ENCODE measurements at regions not wholly inside any gene's neighbourhood (a gene's known extent, or its start where the extent isn't known, plus 50 kb on each side); places are given as distances from the start of the nearest gene placed in this dataset.
"Not testable (repeated sequence)": the region's sequence is repeated elsewhere in the genome, so short reads cannot be mapped to it uniquely, and the experiment has no call there.

DNA sequence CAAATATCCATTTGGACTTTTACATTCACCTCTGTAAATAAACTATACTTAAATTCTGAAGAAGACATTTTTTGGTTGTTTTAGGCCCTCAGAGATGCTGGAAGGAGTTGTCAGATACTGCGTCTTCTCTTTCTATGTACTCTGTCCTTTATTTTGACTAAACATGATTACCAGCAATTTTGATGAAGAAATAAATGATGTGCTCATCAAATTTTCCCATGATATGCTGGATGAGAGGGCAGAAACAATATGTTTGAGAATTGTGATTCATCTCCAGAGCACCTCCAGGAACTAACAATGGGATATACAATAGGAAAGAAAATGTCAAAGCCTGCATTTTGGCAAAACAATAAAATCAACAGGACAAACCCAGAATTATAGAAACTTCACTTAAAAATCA, 481.6 kb upstream of the HS3ST5 start:
- H3K4me3 Mint-ChIP-seq = no peak overlapping the region
- no peak overlapping the region for H3K27ac Mint-ChIP-seq
- no peaks in the 10 kb centered on the region for H3K27me3 Mint-ChIP-seq
- intact Hi-C loops (cut with micrococcal nuclease) = no loop called here
- peaks cover 6% of the 10 kb centered on the region for H3K9me3 Mint-ChIP-seq
- H3K36me3 Mint-ChIP-seq (ENCODE audit: low read depth) = no peaks in the 10 kb centered on the region
- H3K4me1 Mint-ChIP-seq (ENCODE audit: low read depth) = no peaks in the 10 kb centered on the region

DNA sequence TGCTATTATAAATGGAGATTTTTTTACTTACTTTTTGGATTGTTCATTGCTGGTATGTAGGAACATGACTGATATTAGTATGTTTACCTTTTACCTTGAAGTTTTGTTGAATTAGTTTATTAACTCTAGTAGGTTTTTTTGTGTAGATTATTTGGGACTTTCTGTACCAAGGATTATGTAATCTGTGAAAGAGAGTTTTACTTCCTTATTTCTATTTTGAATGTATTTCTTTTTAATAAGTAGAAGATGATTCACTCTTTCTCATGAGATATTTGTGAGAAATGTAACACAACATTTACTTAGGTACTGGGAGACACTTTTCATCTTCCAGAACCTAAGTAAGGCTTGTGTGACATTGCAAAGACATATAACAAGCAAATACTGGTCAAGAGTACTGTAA, 473.9 kb upstream of the HS3ST5 start:
- Mint-ChIP-seq H3K4me1 (ENCODE audit: low read depth) (no peaks in the 10 kb centered on the region), H3K9me3 (peaks cover 32% of the 10 kb centered on the region), H3K4me3 (no peak overlapping the region), H3K27me3 (no peaks in the 10 kb centered on the region), H3K36me3 (ENCODE audit: low read depth) (no peaks in the 10 kb centered on the region), H3K27ac (no peak overlapping the region)
- intact Hi-C loops (cut with micrococcal nuclease) = no loop called here

DNA sequence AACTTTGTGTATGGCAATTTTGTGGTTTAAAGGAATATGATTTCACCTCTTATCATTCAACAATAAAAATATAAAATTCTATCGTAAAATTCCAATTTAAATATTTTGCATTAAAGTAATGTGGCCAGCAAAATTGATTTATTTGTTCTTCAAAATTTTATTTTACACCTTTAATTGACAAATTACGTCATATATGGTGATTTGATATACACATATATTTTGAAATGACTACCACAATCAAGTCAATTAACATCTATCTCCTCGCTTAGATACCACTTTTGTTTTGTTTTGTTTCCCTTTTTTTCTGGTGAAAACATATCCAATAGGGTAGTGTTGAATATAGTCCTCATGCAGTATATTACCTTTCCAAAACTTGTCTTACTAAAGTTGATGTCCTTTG, 467.6 kb upstream of the HS3ST5 start:
- H3K27ac Mint-ChIP-seq = no peak overlapping the region
- no peaks in the 10 kb centered on the region for H3K36me3 Mint-ChIP-seq (ENCODE audit: low read depth)
- H3K9me3 Mint-ChIP-seq = peaks cover 43% of the 10 kb centered on the region
- H3K4me1 Mint-ChIP-seq (ENCODE audit: low read depth) = no peaks in the 10 kb centered on the region
- H3K4me3 Mint-ChIP-seq = no peak overlapping the region
- intact Hi-C loops (cut with micrococcal nuclease) = no loop called here
- no peaks in the 10 kb centered on the region for H3K27me3 Mint-ChIP-seq

DNA sequence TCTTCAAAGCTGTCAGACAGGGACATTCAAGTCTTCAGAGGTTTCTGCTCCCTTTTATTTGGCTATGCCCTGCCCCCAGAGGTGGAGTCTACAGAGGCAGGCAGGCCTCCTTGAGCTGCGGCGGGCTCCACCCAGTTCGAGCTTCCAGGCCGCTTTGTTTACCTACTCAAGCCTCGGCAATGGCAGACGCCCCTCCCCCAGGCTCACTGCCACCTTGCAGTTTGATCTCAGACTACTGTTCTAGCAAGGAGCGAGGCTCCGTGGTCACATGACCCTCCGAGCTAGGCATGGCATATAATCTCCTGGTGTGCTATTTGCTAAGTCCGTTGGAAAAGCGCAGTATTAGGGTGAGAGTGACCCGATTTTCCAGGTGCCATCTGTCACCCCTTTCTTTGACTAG, 462.6 kb upstream of the HS3ST5 start:
- H3K27me3 Mint-ChIP-seq; H3K4me1 Mint-ChIP-seq (ENCODE audit: low read depth); intact Hi-C loops (cut with micrococcal nuclease); H3K27ac Mint-ChIP-seq; H3K36me3 Mint-ChIP-seq (ENCODE audit: low read depth); H3K4me3 Mint-ChIP-seq: not testable (repeated sequence)
- H3K9me3 Mint-ChIP-seq = peaks cover 38% of the 10 kb centered on the region

DNA sequence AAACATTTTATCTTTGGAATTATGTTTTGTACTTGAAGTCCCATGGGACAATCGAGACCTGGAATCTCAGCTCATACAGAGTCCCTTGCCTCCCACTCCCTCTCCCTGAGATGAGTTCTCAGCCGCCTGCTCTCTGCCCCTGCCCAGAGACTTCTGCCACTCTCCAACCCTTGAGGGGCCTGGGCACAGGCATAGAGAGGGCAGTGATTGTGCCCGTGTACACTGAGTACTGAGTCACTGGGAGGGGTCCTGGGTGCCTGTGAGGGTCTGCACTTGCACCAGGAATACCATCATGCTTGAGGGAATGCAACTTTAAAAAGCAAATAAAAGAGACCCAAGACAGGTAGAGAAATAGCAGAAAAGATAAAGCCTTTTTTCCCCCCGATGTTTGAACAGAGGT, 453.8 kb upstream of the HS3ST5 start:
- Mint-ChIP-seq H3K4me3 (no peak overlapping the region), H3K4me1 (ENCODE audit: low read depth) (no peaks in the 10 kb centered on the region), H3K9me3 (peaks cover 9% of the 10 kb centered on the region), H3K27ac (no peak overlapping the region), H3K36me3 (ENCODE audit: low read depth) (no peaks in the 10 kb centered on the region), H3K27me3 (no peaks in the 10 kb centered on the region)
- intact Hi-C loops (cut with micrococcal nuclease) = no loop called here

DNA sequence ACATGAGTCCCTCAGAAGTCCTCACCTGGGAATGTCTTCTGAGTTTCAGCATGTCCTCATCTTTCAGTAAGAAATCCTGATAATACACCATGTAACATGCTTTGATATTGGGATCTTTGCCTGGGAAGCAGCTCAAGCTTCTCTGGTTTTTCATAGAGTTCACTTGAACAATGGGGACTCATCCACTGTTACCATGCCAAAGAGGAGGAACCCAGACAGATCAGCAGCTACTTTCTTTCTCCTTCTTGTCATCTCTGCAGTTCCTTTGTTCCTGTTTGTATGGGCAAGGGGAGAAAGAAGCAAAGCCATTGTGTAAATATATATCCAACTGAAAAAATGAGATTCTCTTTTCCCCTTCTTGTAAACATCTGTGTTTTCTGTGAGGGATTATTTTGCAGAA, 450.6 kb upstream of the HS3ST5 start:
- Mint-ChIP-seq H3K4me3 (no peak overlapping the region), H3K4me1 (ENCODE audit: low read depth) (no peaks in the 10 kb centered on the region), H3K27ac (no peak overlapping the region), H3K27me3 (no peaks in the 10 kb centered on the region), H3K9me3 (peaks cover 9% of the 10 kb centered on the region), H3K36me3 (ENCODE audit: low read depth) (no peaks in the 10 kb centered on the region)
- intact Hi-C loops (cut with micrococcal nuclease) = no loop called here

DNA sequence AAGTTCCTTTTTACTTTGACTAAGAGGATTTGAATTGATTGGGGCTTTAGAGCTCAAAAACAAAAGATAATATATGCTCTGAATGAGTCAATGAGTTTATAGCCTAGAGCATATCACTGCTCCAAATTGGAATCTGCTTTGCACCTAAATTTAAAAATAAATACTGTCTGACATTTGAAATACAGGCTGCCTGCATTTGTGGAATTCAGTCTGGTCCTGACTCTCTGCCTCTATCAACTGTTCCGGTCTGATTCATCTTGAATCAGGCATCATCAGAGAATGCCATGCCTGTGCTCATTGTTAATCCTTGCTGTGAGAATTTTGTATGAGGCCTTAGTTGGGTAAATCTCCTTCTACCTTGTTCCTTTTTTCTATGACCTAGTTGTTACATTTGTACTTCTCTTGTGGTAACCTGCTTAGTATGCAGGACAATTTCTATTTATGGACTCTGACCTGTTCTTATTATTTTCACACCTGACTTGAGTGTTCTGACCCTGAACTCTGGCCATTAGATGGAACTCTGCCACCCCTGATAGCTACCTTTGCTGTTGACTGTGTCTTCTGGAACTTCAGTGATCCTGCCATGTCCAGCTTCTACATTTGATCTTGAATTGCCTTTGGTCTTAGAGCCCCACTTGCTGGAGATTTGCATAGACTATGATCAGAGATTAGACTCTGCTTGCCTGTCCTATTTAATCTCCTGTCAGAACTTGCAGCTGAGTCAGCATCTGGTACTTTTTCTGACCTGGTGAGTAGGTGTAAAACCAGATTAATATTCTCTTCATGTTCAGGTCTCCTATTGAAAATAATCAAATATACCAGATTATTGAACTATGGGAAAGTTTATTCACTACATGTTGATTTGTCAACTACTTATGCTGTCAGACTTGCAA, 442.7 kb upstream of the HS3ST5 start:
- H3K4me3 Mint-ChIP-seq = no peak overlapping the region
- H3K9me3 Mint-ChIP-seq = no peaks in the 10 kb centered on the region
- H3K27ac Mint-ChIP-seq = no peak overlapping the region
- intact Hi-C loops (cut with micrococcal nuclease) = no loop called here
- no peaks in the 10 kb centered on the region for H3K36me3 Mint-ChIP-seq (ENCODE audit: low read depth)
- no peaks in the 10 kb centered on the region for H3K27me3 Mint-ChIP-seq
- H3K4me1 Mint-ChIP-seq (ENCODE audit: low read depth) = no peaks in the 10 kb centered on the region

DNA sequence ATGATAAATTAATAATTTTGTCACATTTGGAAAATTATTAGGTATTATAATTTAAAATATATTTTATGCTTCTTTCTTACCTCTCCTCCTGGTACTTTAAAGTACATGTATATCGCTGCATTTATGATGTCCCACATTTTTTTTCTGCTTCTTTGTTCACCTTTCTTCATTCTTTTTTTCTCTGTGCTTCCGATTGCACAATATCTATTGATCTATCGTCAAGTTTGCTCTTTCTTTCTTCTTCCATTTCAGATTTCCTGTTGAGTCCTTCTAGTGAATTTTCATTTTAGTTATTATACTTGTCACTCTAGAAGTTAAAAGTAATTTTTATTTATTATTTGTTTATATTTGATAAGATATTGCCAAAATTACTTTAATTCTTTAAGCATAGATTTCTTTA, 441.0 kb upstream of the HS3ST5 start:
- H3K4me1 Mint-ChIP-seq (ENCODE audit: low read depth) = no peaks in the 10 kb centered on the region
- no peaks in the 10 kb centered on the region for H3K9me3 Mint-ChIP-seq
- H3K36me3 Mint-ChIP-seq (ENCODE audit: low read depth) = no peaks in the 10 kb centered on the region
- intact Hi-C loops (cut with micrococcal nuclease) = no loop called here
- H3K4me3 Mint-ChIP-seq = no peak overlapping the region
- no peak overlapping the region for H3K27ac Mint-ChIP-seq
- no peaks in the 10 kb centered on the region for H3K27me3 Mint-ChIP-seq

DNA sequence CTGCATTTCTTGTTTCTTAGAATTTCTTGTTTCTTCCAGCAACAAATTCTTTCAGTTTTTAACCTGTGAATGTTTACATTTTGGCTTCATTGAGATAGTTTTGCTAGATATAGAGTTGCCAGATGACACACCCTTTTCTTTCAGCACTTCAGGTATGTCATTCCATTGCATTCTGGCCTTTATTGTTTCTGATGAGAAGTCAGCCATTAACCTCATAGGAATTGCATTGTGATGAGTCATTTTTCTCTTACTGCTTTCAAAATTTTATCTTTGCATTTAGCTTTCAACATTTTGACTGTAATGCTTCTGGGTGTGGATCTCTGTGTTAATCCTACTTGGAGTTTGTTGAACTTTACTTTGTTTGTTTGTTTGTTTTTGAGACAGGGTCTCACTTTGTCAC, 440.3 kb upstream of the HS3ST5 start:
- H3K9me3 Mint-ChIP-seq = no peaks in the 10 kb centered on the region
- intact Hi-C loops (cut with micrococcal nuclease) = no loop called here
- H3K4me3 Mint-ChIP-seq = no peak overlapping the region
- H3K27ac Mint-ChIP-seq = no peak overlapping the region
- no peaks in the 10 kb centered on the region for H3K4me1 Mint-ChIP-seq (ENCODE audit: low read depth)
- no peaks in the 10 kb centered on the region for H3K36me3 Mint-ChIP-seq (ENCODE audit: low read depth)
- no peaks in the 10 kb centered on the region for H3K27me3 Mint-ChIP-seq

DNA sequence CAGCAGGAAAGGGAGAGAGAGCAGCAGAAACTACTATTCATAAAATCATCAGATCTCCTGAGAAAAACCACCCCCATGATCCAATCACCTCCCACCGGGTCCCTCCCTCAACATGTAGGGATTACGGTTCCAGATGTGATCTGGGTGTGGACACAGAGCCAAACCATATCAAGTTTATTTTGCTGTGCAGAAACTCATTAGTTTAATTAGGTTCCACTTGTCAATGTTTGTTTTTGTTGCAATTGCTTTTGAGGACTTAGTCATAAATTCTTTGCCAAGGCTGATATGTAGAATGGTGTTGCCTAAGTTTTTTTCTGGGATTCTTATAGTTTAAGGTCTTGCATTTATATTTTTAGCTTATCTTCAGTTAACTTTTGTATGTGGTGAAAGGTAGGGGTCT, 422.0 kb upstream of the HS3ST5 start:
- no peak overlapping the region for H3K4me3 Mint-ChIP-seq
- no peaks in the 10 kb centered on the region for H3K36me3 Mint-ChIP-seq (ENCODE audit: low read depth)
- no peak overlapping the region for H3K27ac Mint-ChIP-seq
- peaks cover 9% of the 10 kb centered on the region for H3K9me3 Mint-ChIP-seq
- no peaks in the 10 kb centered on the region for H3K4me1 Mint-ChIP-seq (ENCODE audit: low read depth)
- no peaks in the 10 kb centered on the region for H3K27me3 Mint-ChIP-seq
- intact Hi-C loops (cut with micrococcal nuclease) = no loop called here

DNA sequence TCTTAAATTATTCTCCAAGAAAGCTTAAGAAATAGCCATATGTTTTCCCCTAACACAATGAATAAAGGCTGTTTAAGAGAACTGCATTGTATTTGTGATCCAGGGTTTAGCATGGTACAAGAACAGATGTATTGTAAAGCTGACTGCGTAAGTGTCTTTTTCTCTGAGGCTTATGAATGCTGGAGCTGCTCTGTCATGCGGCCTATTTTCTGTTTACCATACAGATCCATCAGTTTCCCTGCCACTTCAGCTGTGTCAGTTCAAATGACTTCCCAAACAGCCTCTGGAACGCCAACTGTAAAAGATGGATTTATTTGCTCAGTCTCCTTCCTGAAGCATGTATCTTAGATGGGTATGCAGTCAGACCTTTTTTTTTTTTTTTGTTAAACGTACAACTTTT, 419.3 kb upstream of the HS3ST5 start:
- Mint-ChIP-seq H3K27me3 (no peaks in the 10 kb centered on the region), H3K36me3 (ENCODE audit: low read depth) (no peaks in the 10 kb centered on the region), H3K27ac (no peak overlapping the region), H3K9me3 (no peaks in the 10 kb centered on the region), H3K4me1 (ENCODE audit: low read depth) (no peaks in the 10 kb centered on the region), H3K4me3 (no peak overlapping the region)
- intact Hi-C loops (cut with micrococcal nuclease) = no loop called here

DNA sequence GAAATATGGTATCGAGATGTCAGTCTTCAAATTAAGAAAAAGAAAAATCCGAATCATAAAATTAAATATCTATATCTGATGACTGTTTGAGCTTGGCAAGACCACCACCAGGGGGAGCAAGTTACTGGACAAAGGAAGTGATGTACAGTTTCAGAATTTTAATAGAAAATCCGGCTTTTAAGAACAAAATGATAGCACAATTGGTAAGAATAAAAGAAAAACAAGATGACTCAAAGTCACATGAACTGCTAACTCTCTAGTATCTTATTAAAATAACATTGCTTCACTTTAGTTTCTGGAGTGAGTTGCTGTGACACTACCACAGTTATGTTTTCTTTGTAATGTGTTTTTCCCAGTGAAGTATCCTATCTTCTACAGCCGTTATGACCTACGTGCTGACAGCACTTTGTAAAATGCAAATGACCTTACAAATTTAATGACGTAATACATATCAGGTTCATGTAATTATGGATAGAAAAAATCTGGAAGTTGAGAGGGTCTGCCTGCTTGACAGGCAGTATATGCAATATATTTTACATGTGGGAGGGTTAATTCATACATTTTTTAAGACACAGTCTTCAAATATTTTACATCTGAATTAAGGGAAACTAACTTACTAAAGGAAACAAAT, 405.3 kb upstream of the HS3ST5 start:
- Mint-ChIP-seq H3K9me3 (no peaks in the 10 kb centered on the region), H3K4me1 (ENCODE audit: low read depth) (no peaks in the 10 kb centered on the region), H3K4me3 (no peak overlapping the region), H3K27me3 (no peaks in the 10 kb centered on the region), H3K27ac (no peak overlapping the region), H3K36me3 (ENCODE audit: low read depth) (no peaks in the 10 kb centered on the region)
- intact Hi-C loops (cut with micrococcal nuclease) = no loop called here

DNA sequence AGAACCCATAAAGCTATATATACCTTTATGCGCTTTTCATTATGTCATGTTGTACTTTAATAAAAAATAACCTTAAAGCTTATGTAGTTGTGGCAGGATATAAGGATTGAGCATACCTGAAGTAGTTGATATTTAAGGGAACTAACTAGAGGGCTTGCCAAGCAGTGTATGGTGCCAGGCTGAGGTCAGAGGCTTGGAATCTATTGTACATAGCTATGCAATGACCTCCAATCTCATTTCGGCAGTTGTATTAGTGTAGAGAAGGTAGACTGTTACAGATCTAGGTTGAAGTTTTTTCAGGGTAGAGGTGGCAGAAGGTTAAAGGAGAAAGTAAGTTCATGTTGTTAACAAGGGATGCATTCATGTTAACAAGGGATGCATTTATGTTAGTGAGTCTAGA, 397.7 kb upstream of the HS3ST5 start:
- H3K36me3 Mint-ChIP-seq (ENCODE audit: low read depth) = no peaks in the 10 kb centered on the region
- H3K4me3 Mint-ChIP-seq = no peak overlapping the region
- H3K27ac Mint-ChIP-seq = no peak overlapping the region
- intact Hi-C loops (cut with micrococcal nuclease) = no loop called here
- H3K9me3 Mint-ChIP-seq = no peaks in the 10 kb centered on the region
- no peaks in the 10 kb centered on the region for H3K4me1 Mint-ChIP-seq (ENCODE audit: low read depth)
- H3K27me3 Mint-ChIP-seq = no peaks in the 10 kb centered on the region

DNA sequence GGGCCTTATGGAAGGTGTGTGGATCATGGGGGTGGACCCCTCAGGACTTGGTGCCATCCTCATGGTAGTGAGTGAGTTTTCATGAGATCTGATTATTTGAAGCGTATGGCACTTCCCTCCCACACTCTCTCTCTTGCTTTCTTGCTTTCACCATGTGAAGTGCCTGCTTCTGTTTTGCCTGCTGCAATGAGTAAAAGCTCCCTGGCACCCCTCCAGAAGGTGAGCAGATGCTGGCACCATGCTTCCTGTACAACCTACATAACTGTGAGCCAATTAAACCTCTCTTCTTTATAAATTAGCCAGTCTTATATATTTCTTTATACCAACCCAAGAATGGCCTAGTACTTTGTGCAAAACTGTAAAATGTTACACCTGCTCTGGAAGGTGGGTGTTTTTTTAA, 396.8 kb upstream of the HS3ST5 start:
- H3K27ac Mint-ChIP-seq = no peak overlapping the region
- H3K36me3 Mint-ChIP-seq (ENCODE audit: low read depth) = no peaks in the 10 kb centered on the region
- H3K27me3 Mint-ChIP-seq = no peaks in the 10 kb centered on the region
- intact Hi-C loops (cut with micrococcal nuclease) = no loop called here
- no peaks in the 10 kb centered on the region for H3K9me3 Mint-ChIP-seq
- no peak overlapping the region for H3K4me3 Mint-ChIP-seq
- no peaks in the 10 kb centered on the region for H3K4me1 Mint-ChIP-seq (ENCODE audit: low read depth)

All from dendritic cell treated with granulocyte-macrophage colony-stimulating factor and Interleukin-4, amounts not matched to agents 40 ng/mL and 50 ng/mL, for 4 days (primary cell).